Kidney capillary endothelial cell (primary cell): ENCODE measurements at regions not wholly inside any gene's neighbourhood (a gene's known extent, or its start where the extent isn't known, plus 50 kb on each side); places are given as distances from the start of the nearest gene placed in this dataset.

Experiments used
- DNase-seq: peaks from one replicate; pipeline ENCODE4 v3.0.0-alpha.2; 2018; ENCODE audit warnings: low spot score

DNA sequence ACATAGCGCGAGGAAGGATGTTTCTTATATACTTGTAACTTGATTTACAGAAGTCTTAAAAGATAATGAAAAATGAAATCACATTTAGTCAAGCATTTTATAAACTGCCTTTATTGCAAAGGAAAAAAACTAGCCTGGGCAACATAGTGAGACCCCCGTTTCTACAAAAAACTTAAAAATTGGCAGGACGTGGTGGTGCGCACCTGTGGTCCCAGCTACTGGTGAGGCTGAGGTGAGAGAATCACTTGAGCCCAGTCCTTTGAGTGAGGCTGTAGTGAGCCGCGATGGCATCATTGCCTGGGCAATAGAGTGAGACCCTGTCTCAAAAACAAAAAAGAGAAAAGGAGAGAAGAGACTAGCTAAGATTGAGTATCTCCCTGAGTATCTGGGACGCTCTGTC lies 145.2 kb upstream of the CIBAR2 start:
- no peak for DNase-seq

GRCh38 chr16:85258166-85258565 lies 145.9 kb upstream of the CIBAR2 start:
- DNase-seq = no peak

DNA sequence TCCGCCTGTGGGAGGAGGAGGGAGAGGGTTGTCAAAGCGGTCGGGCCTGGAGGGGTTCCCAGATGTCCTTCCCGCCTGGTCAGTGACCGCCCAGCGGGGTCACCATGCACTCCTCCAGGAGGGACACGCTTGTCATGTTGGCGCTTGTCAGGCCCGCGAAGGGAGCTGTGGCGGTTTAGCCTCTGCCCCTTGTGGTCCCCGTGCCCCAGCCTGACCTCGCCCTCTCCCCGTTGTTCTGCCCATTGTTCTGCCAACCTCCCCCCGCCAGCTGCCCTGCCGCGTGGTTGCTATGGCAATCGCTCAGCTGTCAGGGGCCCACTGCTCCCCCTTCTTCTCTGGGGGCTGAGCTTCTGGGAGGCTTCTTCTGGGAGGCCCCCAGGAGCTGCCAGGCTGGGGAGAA lies 146.4 kb upstream of the CIBAR2 start:
- DNase-seq = no peak

- no peak for DNase-seq
Measured at GRCh38 chr16:85259115-85259831, 147.0 kb upstream of the CIBAR2 start.

DNA sequence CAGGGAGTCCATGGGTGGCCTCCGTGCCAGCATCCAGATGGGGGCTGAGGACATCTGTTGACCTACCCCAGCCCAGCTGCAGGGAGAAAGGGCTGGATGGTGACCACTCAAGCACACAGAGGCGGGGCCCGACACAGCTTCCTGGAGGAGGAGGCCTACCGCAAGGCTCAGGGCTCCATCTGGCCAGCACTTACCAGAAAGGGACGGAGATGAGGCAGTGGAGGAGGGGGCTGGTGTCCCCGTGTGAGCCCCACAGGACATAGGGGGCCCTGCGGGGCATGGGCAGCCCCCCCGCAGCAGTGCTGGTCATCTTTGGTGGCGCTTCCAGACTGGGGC lies 147.5 kb upstream of the CIBAR2 start:
- DNase-seq = no peak

DNA sequence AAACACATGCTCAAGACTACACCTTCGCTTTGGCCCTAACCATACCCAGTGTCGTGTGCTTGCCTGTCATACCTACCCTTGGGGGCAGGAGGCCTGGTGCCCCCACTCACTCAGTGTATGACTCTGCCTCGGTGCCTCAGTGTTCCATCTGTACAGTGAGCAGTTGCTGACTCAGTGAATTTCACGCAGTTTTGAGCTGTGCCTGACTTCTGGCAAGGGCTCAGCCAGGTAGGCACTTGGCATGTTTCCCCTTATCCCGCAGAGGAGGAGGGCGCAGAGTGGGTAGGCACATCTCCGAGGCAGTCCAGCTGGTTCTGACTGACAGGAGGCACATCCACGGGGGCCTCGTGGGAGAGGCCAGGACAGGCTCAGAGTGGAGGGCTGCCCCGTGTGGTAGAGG lies 148.9 kb upstream of the CIBAR2 start:
- DNase-seq = no peak

DNA sequence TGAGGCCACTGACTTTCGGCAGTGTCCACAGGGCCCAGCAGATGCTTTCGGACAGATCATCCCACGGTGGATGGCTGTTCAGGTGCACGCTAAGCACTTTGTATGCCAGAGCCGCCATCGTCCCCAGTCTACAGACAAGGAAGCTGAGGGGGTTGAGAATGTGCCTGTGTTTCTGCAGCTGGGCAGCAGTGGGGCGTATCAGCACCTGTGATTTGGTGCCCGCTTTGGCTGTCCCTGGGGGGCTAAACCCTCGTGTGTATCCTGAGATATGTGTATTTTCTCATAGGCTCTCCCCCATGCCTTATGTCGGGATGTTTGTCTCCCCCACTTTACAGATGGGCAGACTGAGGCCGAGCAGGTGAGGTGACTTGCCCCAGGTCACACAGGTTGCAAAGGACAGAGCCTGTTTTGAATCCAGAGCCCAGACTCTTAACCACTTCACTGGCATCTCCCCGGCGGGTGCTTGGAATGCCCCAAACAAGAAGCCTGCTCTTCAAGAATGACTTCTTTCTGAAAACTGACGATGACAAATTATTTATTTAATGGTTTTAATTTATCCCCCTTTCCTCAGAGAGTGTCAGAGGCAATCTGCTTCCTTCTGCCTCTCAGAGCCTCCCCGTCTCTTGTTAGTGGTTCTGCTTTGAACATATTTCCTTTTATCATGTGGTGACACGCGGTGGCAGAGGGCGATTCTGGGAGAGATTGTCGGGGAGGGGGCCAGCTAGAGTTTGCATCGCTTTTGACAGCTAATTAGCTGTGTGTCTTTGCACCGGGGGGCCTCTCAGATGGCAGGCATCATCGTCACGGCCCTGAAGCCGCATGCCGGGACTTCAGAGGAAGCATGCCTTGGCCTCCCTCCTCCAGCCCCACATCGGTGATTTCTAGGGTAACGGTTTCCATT lies 149.6 kb upstream of the CIBAR2 start:
- DNase-seq = no peak

- DNase-seq = no peak
Measured at GRCh38 chr16:85262558-85263238, 150.4 kb upstream of the CIBAR2 start.

DNA sequence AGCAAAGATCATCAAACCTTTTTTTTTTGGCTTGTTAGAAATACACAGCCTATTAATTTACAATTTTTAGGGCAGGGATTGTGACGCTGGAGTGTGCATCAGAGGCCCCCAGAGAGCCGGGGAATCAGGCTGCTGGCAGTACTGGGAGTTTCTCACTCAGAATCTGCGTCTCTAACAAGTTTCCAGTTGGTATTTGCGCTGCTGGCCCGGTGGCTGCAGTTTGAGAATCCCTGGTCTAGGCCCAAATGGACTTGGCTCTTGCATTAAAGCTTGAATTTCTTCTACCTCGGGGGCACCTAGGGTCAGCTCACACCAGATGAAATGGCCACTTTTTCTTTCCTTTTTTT lies 150.9 kb upstream of the CIBAR2 start:
- no peak for DNase-seq

- no peak for DNase-seq
Measured at GRCh38 chr16:85264752-85265151, 152.5 kb upstream of the CIBAR2 start.

- no peak for DNase-seq
Measured at GRCh38 chr16:85265161-85265784, 153.0 kb upstream of the CIBAR2 start.

GRCh38 chr16:85265810-85266209 lies 153.5 kb upstream of the CIBAR2 start:
- DNase-seq = no peak

- no peak for DNase-seq
Measured at GRCh38 chr16:85266857-85267256, 154.6 kb upstream of the CIBAR2 start.

- DNase-seq = no peak
Measured at GRCh38 chr16:85267414-85267945, 155.2 kb upstream of the CIBAR2 start.

DNA sequence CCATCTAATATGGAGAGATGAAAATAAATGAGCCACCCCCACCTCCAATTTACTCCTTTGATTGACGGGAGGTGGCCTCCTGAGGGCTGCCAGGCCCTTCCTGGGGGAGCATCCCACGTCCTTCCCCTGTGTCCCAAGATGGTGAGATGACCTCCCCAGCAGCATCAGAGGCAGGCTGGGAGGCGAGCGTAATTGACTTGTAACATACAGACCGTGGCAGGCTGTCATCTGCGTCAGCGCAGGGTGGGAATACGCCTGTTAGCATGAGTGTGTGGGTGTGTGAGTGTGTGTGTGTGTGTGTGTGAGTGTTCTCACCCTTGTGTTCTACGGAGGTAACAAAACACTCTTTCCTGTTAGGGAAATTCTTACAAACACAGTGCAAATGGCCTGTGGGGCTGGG lies 156.9 kb upstream of the CIBAR2 start:
- no peak for DNase-seq

DNA sequence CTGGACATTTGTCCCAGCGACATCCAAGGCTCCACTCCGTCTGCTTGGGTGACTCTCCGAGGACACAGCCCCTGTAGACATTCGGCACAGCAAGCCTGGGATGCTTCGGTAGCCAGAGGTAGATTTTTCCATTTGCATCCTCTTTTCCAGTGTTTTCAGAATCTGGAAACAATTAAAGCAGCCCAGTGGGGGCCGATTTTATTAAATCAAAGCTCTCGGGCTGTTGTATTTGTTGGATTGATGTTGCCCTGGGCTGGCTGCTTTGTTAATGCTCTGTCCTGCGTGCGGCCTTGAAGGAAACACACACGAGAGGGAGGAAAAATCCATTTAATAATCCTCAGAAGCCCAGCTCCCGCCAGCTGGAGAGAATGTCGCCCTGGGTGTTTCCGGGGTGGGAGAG lies 158.1 kb upstream of the CIBAR2 start:
- DNase-seq = no peak

DNA sequence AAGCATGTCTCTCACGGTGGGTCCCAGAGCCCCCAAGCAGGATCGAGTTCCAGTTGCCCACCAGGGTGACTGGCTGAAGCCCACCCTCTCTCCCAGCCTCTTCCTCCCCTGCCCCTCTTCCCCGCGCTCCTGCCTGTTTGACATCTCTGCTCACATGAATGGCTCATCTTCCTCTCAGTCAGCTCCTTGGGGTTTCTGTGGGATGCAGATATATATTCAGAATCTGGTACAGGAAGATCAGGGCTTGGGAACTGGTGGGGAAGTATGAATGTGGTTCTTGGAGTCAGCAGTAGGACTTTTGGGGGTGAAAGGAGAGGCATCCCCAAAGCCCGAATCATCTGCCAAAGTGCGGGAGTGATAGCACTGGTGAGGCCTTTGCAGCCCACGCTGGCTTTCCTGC lies 158.9 kb upstream of the CIBAR2 start:
- no peak for DNase-seq

- DNase-seq = no peak
Measured at GRCh38 chr16:85273293-85273692, 161.0 kb upstream of the CIBAR2 start.

- DNase-seq = no peak
Measured at GRCh38 chr16:85274501-85274900, 162.2 kb upstream of the CIBAR2 start.

DNA sequence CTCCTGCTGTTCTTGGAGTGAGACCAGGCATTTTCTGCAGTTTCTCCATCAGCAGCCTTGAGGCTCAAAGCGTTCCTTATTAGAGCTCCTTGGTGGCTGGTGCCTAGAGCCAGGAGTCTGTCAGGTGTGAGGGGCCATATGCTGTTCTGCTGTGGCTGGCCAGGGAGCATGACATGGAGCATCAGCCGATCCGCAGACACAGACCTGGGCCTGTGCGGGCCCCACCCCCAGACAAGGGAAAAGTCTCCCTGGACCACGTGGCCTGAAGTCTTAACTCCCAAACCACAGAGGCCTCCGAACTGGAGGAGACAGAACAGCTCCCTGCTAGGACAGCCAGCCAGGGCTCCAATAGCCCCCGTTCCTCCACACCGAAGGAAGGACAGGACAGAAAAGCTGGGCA lies 162.7 kb upstream of the CIBAR2 start:
- DNase-seq = no peak

GRCh38 chr16:85275533-85276249 lies 163.4 kb upstream of the CIBAR2 start:
- DNase-seq = peak; percentile 57

DNA sequence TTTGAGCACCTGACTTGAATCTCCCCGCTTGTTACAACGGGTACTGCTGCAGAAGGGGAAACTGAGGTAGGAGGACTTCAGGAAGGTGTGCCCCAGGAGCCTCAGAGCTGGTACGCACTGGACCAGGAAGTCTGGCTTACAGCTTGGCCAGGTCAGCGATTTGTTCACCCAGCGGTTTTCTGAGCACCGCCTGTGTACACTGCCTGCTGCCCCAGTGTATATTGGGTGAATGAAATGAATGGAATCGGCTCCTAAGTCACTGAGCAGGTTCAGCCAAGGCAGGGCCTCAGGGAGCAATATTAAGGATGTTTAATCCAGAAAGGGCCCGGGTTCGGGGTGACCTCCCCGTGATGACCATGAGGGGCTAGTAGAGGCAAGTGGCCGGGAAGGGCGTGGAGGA lies 164.0 kb upstream of the CIBAR2 start:
- DNase-seq = no peak
